Left ventricle myocardium inferior (tissue), 1 donor: ENCODE measurements at regions not wholly inside any gene's neighbourhood (a gene's known extent, or its start where the extent isn't known, plus 50 kb on each side); places are given as distances from the start of the nearest gene placed in this dataset.

ENCODE experiments used
- DNase-seq: peaks from one replicate; pipeline ENCODE4 v3.0.0-alpha.2; 2020
- H3K27ac ChIP-seq: fragments of 200-600 bp; replicated peaks from 2 replicates; pipeline ENCODE4 v1.8.0; 2021
- H3K27me3 ChIP-seq: fragments of 200-600 bp; 2 replicates; pipeline ENCODE4 v1.8.0; 2021; ENCODE audit warnings: low read depth
- H3K36me3 ChIP-seq: fragments of 200-600 bp; 2 replicates; pipeline ENCODE4 v1.8.0; 2021
- H3K4me1 ChIP-seq: fragments of 200-600 bp; 2 replicates; pipeline ENCODE4 v1.8.0; 2021
- H3K4me3 ChIP-seq: fragments of 200-600 bp; 2 replicates; pipeline ENCODE4 v1.8.0; 2021; ENCODE audit warnings: mild to moderate bottlenecking, moderate library complexity
- H3K9me3 ChIP-seq: fragments of 200-600 bp; replicated peaks from 2 replicates; pipeline ENCODE4 v1.8.0; 2021
- intact Hi-C: fragments of 100-400 bp; cut with micrococcal nuclease; formaldehyde crosslinking; loops from one replicate; pipeline ENCODE4 v1.11.0; 2022
- TF ChIP-seq, protein P1 (sequence below): fragments of 200-600 bp; IDR thresholded peaks from 2 replicates; pipeline ENCODE4 v1.8.0; 2021; ENCODE audit warnings: antibody characterized with exemption, mild to moderate bottlenecking, borderline replicate concordance
- donor health status: DM: no; HTN: yes; CAD: no; lungs with severe emphysema.

- H3K36me3 ChIP-seq: no peaks in the 10 kb centered on the region
- TF ChIP-seq, protein P1, sequence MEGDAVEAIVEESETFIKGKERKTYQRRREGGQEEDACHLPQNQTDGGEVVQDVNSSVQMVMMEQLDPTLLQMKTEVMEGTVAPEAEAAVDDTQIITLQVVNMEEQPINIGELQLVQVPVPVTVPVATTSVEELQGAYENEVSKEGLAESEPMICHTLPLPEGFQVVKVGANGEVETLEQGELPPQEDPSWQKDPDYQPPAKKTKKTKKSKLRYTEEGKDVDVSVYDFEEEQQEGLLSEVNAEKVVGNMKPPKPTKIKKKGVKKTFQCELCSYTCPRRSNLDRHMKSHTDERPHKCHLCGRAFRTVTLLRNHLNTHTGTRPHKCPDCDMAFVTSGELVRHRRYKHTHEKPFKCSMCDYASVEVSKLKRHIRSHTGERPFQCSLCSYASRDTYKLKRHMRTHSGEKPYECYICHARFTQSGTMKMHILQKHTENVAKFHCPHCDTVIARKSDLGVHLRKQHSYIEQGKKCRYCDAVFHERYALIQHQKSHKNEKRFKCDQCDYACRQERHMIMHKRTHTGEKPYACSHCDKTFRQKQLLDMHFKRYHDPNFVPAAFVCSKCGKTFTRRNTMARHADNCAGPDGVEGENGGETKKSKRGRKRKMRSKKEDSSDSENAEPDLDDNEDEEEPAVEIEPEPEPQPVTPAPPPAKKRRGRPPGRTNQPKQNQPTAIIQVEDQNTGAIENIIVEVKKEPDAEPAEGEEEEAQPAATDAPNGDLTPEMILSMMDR: no peak
- DNase-seq: no peak
- H3K27ac ChIP-seq: no peak overlapping the region
- no peak overlapping the region for H3K4me3 ChIP-seq
- intact Hi-C loops: no loop called here
- no peaks in the 10 kb centered on the region for H3K4me1 ChIP-seq
- no peaks in the 10 kb centered on the region for H3K27me3 ChIP-seq
- H3K9me3 ChIP-seq: peaks cover 20% of the 10 kb centered on the region
Observed at GRCh38 chr5:124584991-124585715, 161.3 kb downstream of the ZNF608 start.

GRCh38 chr5:124583469-124584350 is 162.7 kb downstream of the ZNF608 start:
- H3K4me3 ChIP-seq: no peak overlapping the region
- no peak for DNase-seq
- H3K27ac ChIP-seq: no peak overlapping the region
- H3K27me3 ChIP-seq: no peaks in the 10 kb centered on the region
- intact Hi-C loops: no loop called here
- TF ChIP-seq, protein P1: no peak
- no peaks in the 10 kb centered on the region for H3K36me3 ChIP-seq
- H3K9me3 ChIP-seq: peaks cover 20% of the 10 kb centered on the region
- H3K4me1 ChIP-seq: no peaks in the 10 kb centered on the region

- peaks cover 20% of the 10 kb centered on the region for H3K9me3 ChIP-seq
- no peak for DNase-seq
- no peak overlapping the region for H3K27ac ChIP-seq
- TF ChIP-seq, protein P1: no peak
- H3K27me3 ChIP-seq: no peaks in the 10 kb centered on the region
- intact Hi-C loops: no loop called here
- H3K4me3 ChIP-seq: no peak overlapping the region
- H3K36me3 ChIP-seq: no peaks in the 10 kb centered on the region
- H3K4me1 ChIP-seq: no peaks in the 10 kb centered on the region
Observed at GRCh38 chr5:124582561-124582840, 163.9 kb downstream of the ZNF608 start.

DNA sequence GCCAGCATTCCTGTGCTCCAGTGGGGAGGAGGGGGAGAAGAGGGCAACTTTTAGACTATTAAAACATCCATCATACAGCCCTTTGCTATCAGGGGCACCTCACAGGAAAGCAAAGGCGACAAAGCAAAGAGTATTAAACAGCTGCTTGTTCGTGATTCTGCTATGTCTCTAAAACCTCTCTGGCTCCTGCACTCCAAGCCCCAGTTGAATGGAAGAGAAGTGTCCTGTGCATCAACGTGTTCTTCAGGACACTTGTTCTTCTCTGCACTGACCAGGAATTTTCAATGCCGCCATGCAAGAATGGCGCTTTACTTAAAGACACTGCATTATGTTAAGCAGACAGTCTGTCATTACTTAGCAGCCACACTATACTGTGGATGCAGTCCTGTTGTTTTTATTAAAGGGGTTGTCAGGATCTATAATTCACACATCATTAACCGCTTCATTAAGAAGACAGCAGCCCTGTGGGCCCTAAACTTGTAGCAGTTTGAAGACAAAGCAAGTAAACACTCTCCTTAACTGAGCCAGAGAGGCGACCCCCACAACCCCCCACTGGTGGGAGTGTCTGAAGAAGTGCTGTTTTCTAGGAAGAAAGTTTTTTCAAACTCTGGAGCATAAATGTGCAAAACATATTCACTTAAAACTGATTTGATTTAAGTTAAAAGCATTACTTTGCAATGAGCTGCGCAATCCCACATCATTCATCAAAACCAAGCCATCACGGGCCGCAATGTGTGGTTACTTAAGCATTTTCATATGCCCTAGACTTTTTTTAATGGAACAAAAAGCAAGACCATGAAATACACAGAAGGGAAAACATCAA is 164.5 kb downstream of the ZNF608 start:
- H3K27me3 ChIP-seq: no peaks in the 10 kb centered on the region
- TF ChIP-seq, protein P1: no peak
- peaks cover 20% of the 10 kb centered on the region for H3K9me3 ChIP-seq
- H3K36me3 ChIP-seq: no peaks in the 10 kb centered on the region
- no peak overlapping the region for H3K27ac ChIP-seq
- DNase-seq: no peak
- no peaks in the 10 kb centered on the region for H3K4me1 ChIP-seq
- intact Hi-C loops: no loop called here
- H3K4me3 ChIP-seq: no peak overlapping the region

DNA sequence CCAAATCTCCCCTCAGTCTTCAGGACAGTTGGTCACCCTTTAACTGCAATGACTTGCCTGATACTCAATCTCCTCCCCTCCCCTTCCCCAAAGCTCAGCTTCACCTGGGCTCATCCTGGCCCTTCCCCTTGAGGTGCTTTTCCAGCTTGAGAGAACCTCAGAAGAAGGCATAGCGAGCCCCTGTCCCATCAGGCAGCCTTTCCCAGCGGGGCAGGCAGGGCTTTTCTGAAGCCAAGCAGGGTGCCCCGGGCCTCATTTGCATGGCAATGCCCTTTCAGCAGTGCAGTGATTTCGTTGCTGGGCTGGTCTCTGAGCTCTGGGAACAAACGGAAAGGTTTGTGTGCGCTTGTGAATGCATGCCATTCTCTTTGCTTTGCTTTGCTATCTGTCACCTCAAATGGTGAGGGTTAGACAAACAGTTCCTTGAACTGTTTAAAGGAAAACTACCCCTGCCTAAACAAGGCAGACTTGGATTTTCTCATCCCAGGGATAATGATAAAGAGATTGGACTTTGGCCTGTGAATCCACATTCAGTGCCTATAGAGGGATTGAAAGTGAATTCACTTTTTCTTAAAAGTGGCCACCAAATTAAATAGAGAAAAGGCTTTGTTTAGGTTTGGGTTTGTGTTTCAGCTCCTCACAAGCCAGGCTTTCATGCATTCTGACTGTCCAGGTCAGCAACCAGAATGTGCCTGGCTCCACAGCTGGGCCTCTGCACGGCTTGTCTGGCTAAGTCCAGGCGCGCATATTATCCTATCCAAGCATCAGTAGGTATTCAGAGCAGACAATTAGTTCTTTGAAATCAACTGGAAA is 165.3 kb downstream of the ZNF608 start:
- intact Hi-C loops: no loop called here

More for the DNA sequence above, 165.3 kb downstream of the ZNF608 start:
- no peak overlapping the region for H3K4me3 ChIP-seq
- H3K27me3 ChIP-seq: no peaks in the 10 kb centered on the region
- no peaks in the 10 kb centered on the region for H3K4me1 ChIP-seq
- TF ChIP-seq, protein P1: no peak
- H3K9me3 ChIP-seq: peaks cover 17% of the 10 kb centered on the region
- H3K36me3 ChIP-seq: no peaks in the 10 kb centered on the region
- DNase-seq: no peak
- no peak overlapping the region for H3K27ac ChIP-seq
